ENCODE measurements at regions not wholly inside any gene's neighbourhood (a gene's known extent, or its start where the extent isn't known, plus 50 kb on each side); places are given as distances from the start of the nearest gene placed in this dataset.
"Not testable (repeated sequence)": the region's sequence is repeated elsewhere in the genome, so short reads cannot be mapped to it uniquely, and the experiment has no call there.

DNA sequence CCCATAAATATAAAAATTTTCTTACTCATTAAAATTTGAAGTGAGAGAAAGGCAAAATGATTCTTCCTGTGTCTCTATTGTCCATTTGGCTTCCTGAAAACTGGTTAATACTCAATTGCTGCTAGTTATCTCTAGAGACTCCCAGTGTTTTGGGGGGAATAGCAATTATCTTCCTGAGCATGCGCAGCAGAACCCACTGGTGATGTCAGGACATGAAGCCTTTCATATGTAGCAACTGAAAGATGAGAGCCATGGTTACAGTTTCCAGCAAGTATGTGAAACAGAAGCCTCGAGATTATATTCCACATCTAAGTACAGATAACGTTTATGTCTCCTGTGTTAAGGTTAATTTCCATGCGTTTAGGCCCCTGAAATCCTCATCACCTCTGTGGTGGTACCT, 254.3 kb upstream of the FIGN start:
- H3K27ac ChIP-seq = no peak overlapping the region

DNA sequence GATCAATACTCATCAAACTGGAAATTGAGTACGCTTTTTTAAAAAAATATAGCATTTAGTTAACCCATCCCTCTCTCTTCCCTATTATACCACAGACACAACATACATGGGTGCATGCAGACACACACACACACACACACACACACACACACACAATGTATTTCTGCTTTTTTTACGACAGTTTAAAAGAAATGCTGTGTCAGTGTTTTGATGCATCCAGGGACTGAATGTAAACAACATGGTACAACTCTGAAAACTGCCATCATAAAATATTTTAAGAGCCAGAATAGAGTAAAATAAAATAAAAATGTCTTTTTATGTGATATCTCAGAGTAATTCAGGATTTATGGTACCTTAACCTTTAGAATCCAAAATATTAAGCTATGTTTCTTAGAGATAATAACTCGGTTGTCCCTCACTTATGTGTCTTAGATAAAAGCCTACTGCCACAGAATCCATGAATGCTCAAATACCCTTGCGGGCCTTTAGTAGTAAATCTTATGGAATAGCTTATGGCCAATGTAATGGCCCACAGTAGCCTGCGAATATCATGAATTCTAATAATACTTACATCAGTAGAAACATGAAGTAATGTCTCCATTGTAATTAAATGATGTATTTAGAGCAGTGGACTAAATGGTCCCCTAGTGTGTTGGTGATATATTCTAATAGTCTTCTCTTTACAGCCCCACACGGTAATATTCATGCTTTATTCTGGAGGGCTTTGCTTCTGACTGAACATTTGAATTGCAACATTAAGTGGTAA, 251.6 kb upstream of the FIGN start:
- TF ChIP-seq ZFX (IDR thresholded peaks at IDR 0.05; ENCODE audit: borderline replicate concordance) = no peak
- H3K27ac ChIP-seq = no peak overlapping the region

More for the DNA sequence above, 254.3 kb upstream of the FIGN start:
- TF ChIP-seq, protein P1, sequence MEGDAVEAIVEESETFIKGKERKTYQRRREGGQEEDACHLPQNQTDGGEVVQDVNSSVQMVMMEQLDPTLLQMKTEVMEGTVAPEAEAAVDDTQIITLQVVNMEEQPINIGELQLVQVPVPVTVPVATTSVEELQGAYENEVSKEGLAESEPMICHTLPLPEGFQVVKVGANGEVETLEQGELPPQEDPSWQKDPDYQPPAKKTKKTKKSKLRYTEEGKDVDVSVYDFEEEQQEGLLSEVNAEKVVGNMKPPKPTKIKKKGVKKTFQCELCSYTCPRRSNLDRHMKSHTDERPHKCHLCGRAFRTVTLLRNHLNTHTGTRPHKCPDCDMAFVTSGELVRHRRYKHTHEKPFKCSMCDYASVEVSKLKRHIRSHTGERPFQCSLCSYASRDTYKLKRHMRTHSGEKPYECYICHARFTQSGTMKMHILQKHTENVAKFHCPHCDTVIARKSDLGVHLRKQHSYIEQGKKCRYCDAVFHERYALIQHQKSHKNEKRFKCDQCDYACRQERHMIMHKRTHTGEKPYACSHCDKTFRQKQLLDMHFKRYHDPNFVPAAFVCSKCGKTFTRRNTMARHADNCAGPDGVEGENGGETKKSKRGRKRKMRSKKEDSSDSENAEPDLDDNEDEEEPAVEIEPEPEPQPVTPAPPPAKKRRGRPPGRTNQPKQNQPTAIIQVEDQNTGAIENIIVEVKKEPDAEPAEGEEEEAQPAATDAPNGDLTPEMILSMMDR (IDR thresholded peaks at IDR 0.05) = no peak
- no peak for TF ChIP-seq ZFX (IDR thresholded peaks at IDR 0.05; ENCODE audit: borderline replicate concordance)

DNA sequence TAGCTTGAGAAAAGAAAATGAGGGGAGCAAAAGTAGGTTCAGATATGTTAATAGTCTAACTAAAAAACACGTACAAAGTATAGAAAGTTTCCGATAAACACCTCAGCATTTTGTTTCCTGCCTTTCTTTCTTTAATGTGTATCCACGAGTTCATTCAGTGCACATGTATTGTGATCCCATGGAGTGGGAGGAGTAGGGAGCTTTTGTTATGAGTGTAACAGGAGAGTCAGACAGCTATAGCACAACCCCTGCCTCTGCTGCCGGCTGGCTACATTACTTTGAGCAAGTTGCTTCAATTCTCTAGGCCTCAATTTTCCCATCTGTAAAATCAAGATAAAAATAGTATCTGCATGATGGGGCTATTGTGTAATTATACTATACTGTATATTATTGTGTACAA, 249.2 kb upstream of the FIGN start:
- TF ChIP-seq, protein P1 (IDR thresholded peaks at IDR 0.05) = no peak
- TF ChIP-seq ZFX (IDR thresholded peaks at IDR 0.05; ENCODE audit: borderline replicate concordance) = no peak
- H3K27ac ChIP-seq = no peak overlapping the region

DNA sequence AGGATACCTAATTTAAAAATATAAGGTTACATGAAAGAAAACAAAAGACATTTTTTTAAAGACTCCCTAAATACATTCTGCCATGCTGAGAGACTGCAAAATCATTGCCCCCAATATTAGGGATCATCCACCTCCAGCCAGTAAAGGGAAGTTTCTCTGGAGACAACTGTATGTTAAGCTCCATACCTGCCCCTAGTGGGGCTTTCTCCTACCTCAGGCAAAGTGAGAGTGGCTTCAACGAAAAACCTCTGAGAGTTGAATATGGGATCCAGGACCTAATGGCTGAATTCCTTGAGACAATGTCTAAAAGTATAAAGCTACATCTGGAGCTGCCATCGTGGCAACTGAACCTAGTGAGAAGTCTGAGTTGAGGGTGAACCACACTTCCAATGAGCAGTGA, 248.1 kb upstream of the FIGN start:
- H3K27ac ChIP-seq = no peak overlapping the region
- TF ChIP-seq ZFX (IDR thresholded peaks at IDR 0.05; ENCODE audit: borderline replicate concordance) = no peak

DNA sequence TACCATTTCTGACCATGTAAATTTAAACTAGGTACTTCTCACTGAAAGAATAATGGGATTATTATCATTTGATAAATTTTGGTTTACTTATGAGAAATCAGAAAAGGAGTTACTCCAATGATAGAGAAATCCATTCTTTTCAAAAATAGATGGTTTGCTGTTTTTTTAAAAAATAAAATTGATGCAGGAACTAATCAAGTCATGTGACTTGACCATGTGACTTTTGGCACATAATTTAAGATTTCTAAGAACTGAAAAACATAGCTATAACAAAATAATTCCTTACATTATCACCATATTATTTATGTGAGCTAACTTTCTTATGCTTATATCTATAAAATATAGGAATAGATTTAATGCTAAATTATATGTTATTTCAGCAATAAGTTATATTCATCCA, 247.1 kb upstream of the FIGN start:
- no peak overlapping the region for H3K27ac ChIP-seq
- TF ChIP-seq, protein P1 (IDR thresholded peaks at IDR 0.05) = no peak
- no peak for TF ChIP-seq ZFX (IDR thresholded peaks at IDR 0.05; ENCODE audit: borderline replicate concordance)

DNA sequence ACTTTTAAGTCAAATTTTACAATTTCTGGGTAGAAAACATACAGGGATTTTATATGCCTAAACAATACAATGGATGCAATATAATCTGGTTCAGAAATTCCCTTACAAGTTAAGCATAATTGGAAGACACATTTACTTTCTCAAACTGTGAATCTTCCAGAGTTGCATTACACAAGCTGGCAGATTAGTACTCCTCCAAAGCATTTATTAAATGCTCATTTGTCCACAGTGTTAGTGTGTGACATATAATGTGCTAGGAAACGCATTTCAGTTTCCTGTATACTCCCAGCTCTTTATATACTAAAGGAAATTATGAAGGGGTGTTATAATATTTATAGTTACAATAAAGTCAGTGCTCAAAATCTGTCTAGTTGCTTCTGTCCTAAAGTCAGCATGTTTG, 239.0 kb upstream of the FIGN start:
- no peak overlapping the region for H3K27ac ChIP-seq
- no peak for TF ChIP-seq ZFX (IDR thresholded peaks at IDR 0.05; ENCODE audit: borderline replicate concordance)
- TF ChIP-seq, protein P1 (IDR thresholded peaks at IDR 0.05) = no peak

DNA sequence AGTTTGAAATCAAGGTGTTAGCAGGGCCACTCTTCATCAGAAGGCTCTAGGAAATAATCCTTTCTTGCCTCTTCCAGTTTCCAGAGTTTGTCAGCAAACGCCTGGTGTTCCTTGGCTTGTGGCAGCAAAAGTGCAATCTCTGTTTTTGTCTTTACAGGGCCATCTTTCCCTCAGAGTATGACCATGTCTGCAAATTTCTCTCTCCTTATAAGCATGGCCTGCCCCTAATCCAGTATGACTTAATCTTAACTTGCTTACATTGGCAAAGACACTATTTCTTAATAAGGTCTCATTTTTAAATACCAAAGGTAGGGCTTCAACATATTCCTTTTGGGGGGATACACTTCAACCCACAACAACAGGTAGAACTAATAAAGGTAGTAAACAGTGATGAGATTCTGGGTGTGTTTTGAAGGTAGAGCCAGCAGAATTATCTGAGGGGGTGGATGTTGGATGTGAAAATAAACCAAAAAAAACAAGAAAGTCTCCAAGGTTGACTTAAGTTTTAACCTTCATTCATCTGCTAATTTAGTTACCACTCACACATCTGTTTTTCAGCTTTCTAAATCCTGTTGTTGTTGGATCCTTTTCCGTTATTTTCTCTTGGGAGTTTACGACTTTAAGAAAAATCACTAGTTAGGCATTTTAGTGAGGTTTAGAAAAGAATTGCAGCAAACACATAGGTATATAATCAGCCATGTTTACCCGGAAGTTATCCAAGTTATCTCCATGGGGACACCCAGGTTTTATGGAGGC, 234.4 kb upstream of the FIGN start:
- TF ChIP-seq, protein P1 (IDR thresholded peaks at IDR 0.05) = no peak
- TF ChIP-seq ZFX (IDR thresholded peaks at IDR 0.05; ENCODE audit: borderline replicate concordance) = no peak

DNA sequence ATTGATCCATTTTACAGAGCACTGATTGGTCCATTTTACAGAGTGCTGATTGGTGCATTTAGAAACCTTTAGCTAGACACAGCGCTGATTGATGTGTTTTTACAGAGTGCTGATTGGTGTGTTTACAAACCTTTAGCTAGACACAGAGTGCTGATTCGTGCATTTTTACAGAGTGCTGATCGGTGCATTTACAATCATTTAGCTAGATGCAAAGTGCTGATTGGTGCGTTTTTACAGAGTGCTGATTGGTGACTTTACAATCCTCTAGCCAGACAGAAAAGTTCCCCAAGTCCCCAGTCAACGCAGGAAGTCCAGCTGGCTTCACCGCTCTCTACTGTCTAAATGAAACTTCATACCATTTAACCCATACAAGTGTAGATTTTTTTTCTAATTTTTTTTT, 228.5 kb upstream of the FIGN start:
- not testable (repeated sequence) for H3K27ac ChIP-seq

More for the DNA sequence above, 234.4 kb upstream of the FIGN start:
- H3K27ac ChIP-seq = no peak overlapping the region
